ENCODE measurements at regions not wholly inside any gene's neighbourhood (a gene's known extent, or its start where the extent isn't known, plus 50 kb on each side); places are given as distances from the start of the nearest gene placed in this dataset.

DNA sequence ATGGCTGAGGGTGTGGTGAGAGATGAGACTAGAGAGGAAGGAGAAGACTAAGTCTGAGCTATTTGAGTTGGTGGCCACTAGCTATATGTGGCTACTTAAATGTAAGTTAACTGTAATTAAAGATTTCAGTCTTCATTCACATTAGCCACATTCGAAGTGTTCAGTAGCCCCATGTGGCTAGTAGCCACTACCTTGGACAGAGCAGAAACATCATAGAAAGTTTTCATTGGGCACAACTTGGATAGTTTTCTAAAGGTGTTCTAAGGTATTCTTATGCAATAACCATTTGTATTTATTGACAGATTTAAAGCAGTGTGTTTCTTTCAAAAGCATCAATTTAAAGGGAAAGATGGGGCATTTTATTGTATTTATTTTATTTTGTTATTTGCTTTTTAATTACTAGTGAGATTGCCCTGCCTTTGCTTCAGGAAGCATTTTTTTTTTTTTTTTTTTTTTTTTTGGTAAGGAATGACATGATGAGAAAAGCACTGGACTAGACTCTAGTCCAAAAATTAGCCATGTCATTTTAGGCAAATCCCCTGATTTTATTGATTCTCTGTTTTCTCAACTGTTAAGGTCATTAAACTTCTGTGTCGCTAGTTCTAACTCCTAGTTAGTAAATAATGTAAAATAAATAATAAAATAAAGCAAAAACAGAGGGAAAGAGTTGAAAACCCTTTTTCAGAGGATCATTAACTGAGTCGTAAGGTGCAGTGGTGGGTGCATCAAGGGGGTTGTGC, 153.0 kb upstream of the ROBO2 start:
- H3K27ac ChIP-seq: no peak overlapping the region
- no peak for TF ChIP-seq ZFX (IDR thresholded peaks at IDR 0.05; ENCODE audit: borderline replicate concordance)
- TF ChIP-seq, protein P1, sequence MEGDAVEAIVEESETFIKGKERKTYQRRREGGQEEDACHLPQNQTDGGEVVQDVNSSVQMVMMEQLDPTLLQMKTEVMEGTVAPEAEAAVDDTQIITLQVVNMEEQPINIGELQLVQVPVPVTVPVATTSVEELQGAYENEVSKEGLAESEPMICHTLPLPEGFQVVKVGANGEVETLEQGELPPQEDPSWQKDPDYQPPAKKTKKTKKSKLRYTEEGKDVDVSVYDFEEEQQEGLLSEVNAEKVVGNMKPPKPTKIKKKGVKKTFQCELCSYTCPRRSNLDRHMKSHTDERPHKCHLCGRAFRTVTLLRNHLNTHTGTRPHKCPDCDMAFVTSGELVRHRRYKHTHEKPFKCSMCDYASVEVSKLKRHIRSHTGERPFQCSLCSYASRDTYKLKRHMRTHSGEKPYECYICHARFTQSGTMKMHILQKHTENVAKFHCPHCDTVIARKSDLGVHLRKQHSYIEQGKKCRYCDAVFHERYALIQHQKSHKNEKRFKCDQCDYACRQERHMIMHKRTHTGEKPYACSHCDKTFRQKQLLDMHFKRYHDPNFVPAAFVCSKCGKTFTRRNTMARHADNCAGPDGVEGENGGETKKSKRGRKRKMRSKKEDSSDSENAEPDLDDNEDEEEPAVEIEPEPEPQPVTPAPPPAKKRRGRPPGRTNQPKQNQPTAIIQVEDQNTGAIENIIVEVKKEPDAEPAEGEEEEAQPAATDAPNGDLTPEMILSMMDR (IDR thresholded peaks at IDR 0.05): no peak

DNA sequence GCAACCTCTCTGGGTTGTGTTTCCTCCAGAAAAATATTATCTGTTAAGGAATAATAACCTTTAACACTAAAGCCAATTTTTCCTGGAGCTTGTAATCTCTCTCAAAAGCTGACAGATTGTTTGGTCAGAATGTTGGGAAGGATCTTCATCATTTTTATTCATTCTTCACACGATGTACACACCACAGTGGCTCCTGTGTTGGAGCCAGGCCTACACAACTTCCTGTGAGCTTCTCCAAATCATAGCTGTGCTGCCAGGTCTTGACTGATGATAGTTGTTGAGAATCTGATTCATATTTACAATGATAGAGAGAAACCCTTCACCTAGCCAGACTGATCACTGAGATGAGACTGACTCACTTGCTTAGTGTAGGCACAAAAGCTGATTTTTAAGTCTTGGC, 151.0 kb upstream of the ROBO2 start:
- TF ChIP-seq ZFX (IDR thresholded peaks at IDR 0.05; ENCODE audit: borderline replicate concordance): no peak
- TF ChIP-seq, protein P1 (IDR thresholded peaks at IDR 0.05): no peak
- H3K27ac ChIP-seq: no peak overlapping the region

GRCh38 chr3:76889911-76890310, 150.0 kb upstream of the ROBO2 start:
- no peak for TF ChIP-seq ZFX (IDR thresholded peaks at IDR 0.05; ENCODE audit: borderline replicate concordance)
- TF ChIP-seq, protein P1 (IDR thresholded peaks at IDR 0.05): no peak

DNA sequence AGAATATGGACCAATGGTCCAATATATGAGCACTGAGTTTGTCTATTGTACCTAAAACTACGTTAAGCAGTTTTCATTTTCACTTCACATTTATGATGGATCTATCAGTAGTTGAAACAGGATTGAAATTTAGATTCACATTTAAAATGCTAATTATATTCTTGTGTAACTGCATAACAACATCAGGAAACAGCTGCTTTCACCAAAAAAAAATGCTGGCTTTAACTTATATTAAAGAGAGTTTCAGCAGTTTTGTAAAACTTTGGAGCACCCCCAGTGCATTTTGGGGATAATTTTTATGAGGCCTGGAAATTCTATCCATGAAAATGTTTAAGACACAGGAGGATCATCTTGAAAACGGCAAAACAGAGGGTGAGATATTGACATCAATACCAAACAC, 142.8 kb upstream of the ROBO2 start:
- no peak overlapping the region for H3K27ac ChIP-seq

More at GRCh38 chr3:76889911-76890310, 150.0 kb upstream of the ROBO2 start:
- H3K27ac ChIP-seq: no peak overlapping the region

GRCh38 chr3:76900596-76900995, 139.3 kb upstream of the ROBO2 start:
- H3K27ac ChIP-seq: no peak overlapping the region
- TF ChIP-seq ZFX (IDR thresholded peaks at IDR 0.05; ENCODE audit: borderline replicate concordance): no peak
- TF ChIP-seq, protein P1 (IDR thresholded peaks at IDR 0.05): no peak

More for the DNA sequence above, 142.8 kb upstream of the ROBO2 start:
- TF ChIP-seq, protein P1 (IDR thresholded peaks at IDR 0.05): no peak
- TF ChIP-seq ZFX (IDR thresholded peaks at IDR 0.05; ENCODE audit: borderline replicate concordance): no peak

GRCh38 chr3:76908156-76908555, 131.7 kb upstream of the ROBO2 start:
- no peak overlapping the region for H3K27ac ChIP-seq
- TF ChIP-seq, protein P1 (IDR thresholded peaks at IDR 0.05): no peak
- no peak for TF ChIP-seq ZFX (IDR thresholded peaks at IDR 0.05; ENCODE audit: borderline replicate concordance)

GRCh38 chr3:76912841-76913383, 127.0 kb upstream of the ROBO2 start:
- TF ChIP-seq, protein P1 (IDR thresholded peaks at IDR 0.05): no peak
- TF ChIP-seq ZFX (IDR thresholded peaks at IDR 0.05; ENCODE audit: borderline replicate concordance): no peak

More at GRCh38 chr3:76912841-76913383, 127.0 kb upstream of the ROBO2 start:
- no peak overlapping the region for H3K27ac ChIP-seq
